GM21825 (cell line): ENCODE measurements at regions not wholly inside any gene's neighbourhood (a gene's known extent, or its start where the extent isn't known, plus 50 kb on each side); places are given as distances from the start of the nearest gene placed in this dataset.

Experiments
- ATAC-seq: cut with Tn5 transposase; IDR thresholded peaks from one replicate; pipeline ENCODE4 v1.9.1; 2021; ENCODE audit warnings: mild to moderate bottlenecking, moderate library complexity; ENCODE audit not compliant: unreplicated experiment

DNA sequence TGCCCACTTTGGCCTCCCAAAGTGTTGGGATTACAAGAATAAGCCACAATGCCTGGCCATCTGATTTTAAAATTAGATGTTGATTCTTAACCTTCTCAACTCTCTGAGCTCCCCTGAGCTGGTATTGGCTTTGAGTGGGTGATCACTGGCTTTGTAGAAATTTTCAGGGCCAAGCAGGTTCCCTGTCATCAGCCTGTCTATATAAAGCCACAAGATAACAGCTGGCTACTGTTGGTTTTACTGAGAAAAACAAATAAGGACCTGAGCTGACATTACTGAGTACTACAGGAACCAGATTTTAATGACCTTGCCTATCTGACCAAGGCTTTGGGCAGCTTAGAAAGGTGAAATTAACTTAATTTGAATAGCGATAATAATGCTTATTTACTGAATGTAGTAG is 153.6 kb downstream of the MSX2 start:
- no peak for ATAC-seq

- no peak for ATAC-seq
Observed at GRCh38 chr5:174872271-174872670, 147.9 kb downstream of the MSX2 start.

DNA sequence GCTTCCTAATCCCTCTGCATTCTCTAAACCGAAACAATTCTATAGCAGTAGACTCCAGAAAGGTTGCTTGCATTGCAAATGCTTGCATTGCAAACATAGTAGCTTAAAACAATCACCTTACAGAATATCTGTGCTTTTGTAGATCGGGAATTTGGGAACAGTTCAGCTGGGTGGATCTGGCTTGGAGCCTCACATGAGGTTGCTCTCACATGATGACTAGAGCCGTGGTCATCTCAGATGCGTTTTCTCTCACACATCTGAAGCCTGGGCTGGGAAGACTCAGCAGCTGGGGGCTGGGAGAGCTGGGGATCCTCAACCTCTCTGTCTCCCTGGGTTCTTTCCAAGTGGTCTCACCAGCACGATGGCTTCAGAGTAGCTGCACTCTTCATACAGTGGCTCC is 127.8 kb downstream of the MSX2 start:
- ATAC-seq = no peak

DNA sequence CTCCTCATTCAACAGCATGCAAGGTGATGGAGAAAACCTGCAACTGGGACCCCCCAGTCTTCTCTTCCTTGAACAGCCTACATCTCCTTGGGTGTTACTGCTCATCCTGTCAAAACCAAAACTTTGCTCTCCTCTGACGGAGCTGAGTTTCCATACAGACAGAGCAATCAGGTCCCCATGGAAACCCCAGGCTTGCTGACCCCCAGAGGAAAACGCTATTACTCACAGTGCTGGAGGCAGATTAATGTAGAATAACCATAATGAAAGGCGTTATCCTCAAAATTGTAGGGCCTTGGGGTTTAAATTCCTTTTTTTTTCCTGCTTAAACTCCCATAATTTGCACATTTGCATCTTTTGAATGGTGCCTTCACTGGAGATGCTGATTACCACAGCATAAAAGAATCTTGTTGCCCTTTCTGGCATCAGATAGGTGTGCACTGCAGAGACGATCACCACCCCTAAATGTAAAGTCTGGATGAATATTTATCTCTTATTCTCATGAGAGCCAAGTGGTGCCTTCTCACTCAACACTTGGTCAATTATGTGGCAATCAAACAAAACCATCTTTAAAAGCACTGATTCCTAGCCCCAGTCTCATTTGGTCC is 126.3 kb downstream of the MSX2 start:
- ATAC-seq = no peak

- ATAC-seq = no peak
Observed at GRCh38 chr5:174849426-174849825, 125.0 kb downstream of the MSX2 start.

DNA sequence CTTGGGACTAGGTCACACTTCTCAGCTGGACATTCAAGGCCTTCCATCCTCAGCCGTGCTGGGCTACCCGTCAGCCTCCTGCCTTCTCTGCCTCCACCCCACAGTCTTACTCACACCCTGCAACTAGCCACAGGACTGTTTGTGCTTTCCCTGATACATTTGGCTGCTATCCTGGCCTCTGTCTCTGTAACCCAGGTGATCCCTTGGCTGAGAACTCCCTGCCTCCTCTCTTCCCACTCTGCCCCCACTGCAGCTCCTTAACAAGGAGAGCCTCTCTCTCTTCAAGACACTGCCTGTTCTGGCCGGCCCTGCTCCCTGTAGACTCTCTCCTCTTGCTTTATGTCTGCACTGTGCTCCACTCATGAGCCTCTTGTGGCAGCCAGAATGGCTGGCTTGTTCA is 120.6 kb downstream of the MSX2 start:
- ATAC-seq = no peak

DNA sequence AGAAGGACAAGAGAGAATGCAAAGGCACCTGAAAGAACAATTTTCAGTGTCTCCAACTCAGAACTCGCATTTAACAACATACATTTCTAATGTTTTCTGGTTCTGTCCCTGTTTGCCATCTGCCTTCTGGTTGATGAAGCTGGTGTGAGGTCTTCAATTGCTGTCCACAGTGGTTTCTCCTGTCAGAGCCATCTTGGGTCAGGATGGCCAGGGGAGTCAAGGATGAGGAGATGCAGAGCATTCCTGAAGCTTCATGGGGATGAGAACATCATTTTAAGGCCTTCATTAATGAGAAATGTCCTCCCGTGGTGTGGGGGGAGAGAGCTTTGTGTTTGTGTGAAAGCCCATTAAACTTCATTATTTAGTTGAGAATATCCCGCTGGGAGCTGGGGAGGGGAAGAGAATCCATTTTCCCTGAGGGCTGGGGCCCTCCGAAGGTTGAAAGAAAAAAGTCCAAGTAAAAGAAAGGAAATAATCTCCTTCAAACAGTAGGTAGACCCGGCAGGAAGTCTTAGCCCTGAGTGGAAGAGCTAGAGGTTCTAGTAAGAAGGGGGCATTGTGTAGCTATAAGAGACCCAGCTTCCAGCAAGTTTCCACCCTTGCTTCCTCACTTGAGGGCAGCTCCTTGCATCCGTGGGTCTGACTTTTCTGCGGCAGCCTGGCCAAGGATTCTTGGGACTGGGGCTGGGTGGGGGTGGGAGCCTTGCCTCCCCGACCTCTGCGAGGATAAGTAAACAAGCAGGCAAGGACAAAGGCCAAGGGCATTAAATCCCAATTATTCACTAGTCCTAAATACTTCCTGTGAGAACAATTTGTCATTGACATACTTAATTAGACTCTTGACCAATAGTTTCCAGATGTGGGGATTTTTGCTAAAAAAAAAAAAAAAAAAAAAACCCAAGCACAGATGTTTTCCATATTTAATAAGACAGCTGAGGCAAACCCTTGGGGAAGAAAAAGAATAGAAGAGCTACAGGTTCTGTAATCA is 119.2 kb downstream of the MSX2 start:
- ATAC-seq = no peak

- ATAC-seq = no peak
Observed at GRCh38 chr5:174840435-174840834, 116.1 kb downstream of the MSX2 start.

GRCh38 chr5:174839196-174839595 is 114.8 kb downstream of the MSX2 start:
- no peak for ATAC-seq

GRCh38 chr5:174837919-174838902 is 113.8 kb downstream of the MSX2 start:
- ATAC-seq = no peak

- ATAC-seq = no peak
Observed at GRCh38 chr5:174834081-174834480, 109.7 kb downstream of the MSX2 start.

DNA sequence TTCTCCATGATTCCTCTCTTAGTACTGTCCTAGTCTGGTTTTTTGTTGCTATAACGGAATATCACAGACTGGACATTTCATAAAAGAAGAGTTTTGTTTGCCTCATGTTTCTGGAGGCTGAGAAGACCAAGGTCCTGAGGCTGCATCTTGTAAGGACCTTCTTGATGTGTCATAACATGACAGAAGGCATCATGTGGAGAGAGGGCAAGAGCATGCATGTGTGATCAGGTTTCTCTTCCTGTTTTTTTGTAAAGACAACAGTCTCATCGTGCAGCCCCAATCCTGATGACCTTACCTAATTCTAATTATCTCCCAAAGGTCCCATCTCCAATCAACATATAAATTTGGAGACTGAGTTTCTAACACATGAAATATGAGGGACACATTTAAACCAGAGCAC is 108.4 kb downstream of the MSX2 start:
- no peak for ATAC-seq

DNA sequence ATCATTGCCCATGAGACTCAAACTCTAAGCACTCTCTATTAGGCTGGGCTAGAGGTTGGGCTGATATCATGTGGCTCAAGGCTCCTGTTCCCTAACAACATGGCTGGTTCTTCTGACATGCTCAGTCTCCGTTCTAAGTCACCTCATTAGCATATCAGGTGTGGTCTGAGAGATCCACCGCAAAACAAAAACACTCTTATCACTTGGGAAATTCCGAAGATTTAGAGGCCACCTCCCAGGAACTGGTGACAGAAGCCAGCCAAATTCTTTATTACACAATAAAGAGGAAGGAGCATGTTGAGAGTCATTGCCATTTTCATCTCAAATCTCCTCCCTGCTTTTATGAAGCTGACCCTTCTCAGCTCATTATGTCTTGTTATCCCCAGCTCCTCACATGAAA is 107.6 kb downstream of the MSX2 start:
- no peak for ATAC-seq

- ATAC-seq = no peak
Observed at GRCh38 chr5:174831031-174831660, 106.8 kb downstream of the MSX2 start.

DNA sequence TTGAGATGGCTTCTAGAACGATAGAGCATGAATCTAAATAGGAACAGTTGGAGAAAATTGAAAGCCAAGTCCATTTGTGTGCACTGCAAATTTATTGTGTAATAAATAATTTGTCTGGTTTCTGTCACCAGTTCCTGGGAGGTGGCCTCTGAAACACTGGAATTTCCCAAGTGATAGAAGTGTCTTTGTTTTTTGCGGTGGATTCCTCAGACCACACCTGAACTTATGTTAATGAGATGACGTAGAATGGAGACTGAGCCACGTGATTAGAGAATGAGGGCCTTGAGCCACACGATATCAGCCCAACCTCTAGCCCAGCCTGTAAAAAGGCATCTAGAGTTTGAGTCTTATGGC is 105.1 kb downstream of the MSX2 start:
- ATAC-seq = no peak

GRCh38 chr5:174828804-174829510 is 104.6 kb downstream of the MSX2 start:
- ATAC-seq = no peak

DNA sequence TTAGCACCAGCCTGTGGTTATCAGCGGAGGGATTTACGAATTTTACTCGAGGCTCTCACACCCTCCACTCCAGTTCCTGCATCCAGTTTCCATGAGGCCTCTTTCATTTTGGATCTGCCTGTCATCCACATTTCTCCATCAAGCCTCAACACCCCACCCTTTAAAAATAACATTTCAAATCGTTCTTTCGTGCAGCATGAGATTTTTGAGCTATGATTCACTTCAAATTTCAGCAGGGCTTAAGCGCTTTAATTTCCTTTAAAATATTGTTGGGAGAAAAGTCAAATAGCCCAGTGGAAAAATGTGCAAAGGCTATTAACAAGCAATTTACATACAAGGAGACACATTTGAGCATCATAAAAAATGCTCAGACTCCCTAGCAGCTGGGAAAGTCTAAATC is 103.2 kb downstream of the MSX2 start:
- ATAC-seq = no peak

DNA sequence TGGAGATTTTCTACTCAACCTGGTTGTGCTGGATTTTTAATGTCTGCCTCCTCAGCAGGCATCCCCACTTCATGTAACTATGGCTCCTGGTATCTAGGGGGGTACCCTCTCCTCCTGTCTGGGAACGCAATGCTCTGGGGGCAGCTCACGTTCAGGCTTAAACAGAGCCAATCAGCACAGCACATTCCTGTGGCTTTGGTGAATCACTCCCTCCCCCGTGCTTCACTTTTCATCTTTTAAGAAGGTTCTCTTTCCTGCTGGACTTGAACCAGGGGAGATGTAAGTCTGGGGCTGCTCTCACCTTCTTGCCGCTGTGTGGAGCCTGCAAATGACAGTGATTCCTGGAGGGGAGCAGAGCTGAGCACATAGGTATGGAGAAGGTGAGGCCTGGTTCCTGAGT is 101.2 kb downstream of the MSX2 start:
- ATAC-seq = no peak

DNA sequence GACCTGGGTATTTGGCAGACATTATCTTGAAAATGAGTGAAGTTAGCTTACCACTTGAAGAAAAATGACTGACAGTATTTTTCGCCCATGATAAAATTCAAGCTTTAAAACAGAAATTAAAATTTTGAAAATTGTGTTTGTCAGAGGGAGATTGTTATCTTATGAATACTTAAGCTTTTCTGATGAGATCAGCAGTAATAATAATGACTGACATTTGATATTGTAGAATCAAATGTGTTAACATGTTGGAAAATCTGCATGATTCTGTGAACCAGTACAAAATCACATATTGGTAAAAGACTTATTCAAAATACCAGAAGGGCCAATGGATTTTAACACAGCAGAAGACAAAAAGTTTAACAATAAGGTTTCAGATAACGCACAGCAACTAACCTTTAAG is 94.0 kb downstream of the MSX2 start:
- no peak for ATAC-seq

DNA sequence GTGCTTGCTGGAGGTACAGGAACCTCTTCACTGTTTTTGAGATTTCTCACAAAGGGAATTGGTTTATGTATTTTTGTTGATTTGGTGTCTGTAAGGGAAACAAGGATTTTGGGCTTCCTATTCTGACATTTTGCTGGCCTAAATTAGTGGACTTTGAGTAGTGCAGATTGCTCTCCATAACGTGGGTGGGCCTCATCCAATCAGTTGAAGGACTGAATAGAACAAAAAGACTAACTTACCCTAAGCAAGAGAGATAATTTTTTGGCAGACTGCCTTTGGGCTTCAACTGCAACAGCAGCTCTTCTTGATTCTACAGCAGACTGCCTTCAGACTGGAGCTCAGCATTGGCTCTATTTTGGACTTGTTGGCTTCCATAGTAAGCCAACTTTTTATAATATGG is 93.2 kb downstream of the MSX2 start:
- no peak for ATAC-seq
